GM12878 (cell line): ENCODE measurements at regions not wholly inside any gene's neighbourhood (a gene's known extent, or its start where the extent isn't known, plus 50 kb on each side); places are given as distances from the start of the nearest gene placed in this dataset.

Experiments
- BRCA1 ChIP-seq: IDR thresholded peaks from 2 replicates; pipeline ENCODE4 v1.6.1; 2011; ENCODE audit warnings: low read depth, low read length, improper control_type of control experiment
- CHD1 ChIP-seq: IDR thresholded peaks from 2 replicates; pipeline ENCODE4 v1.6.1; 2012; ENCODE audit warnings: low read depth, low read length, improper control_type of control experiment
- CTCF ChIP-seq, 3 experiments: IDR thresholded peaks in 2 of 3; conservative IDR thresholded peaks in 1 of 3; 2 replicates each; pipeline ENCODE4 v1.5.1; 2011; ENCODE audit warnings: low read depth in 3 of 3, low read length in 3 of 3, mild to moderate bottlenecking in 3 of 3, control low read depth in 2 of 3, moderate library complexity in 2 of 3, inconsistent platforms in 1 of 3, mixed read lengths in 1 of 3; ENCODE audit not compliant: control insufficient read depth in 2 of 3, insufficient read depth in 1 of 3; ENCODE audit errors: extremely low read depth in 1 of 3
- ETV6 ChIP-seq, 2 experiments: fragments of 450-650 bp in 1 of 2; IDR thresholded peaks in 1 of 2; conservative IDR thresholded peaks in 1 of 2; 2 replicates each; pipeline ENCODE4 v1.6.1; 2014; ENCODE audit warnings: antibody characterized with exemption in 1 of 2, borderline replicate concordance in 1 of 2, low read depth in 1 of 2, mild to moderate bottlenecking in 1 of 2, moderate library complexity in 1 of 2
- EZH2 ChIP-seq: IDR thresholded peaks from 2 replicates; pipeline ENCODE4 v1.6.1; 2012; ENCODE audit warnings: low read depth, mild to moderate bottlenecking, control low read depth, inconsistent platforms, low read length, borderline replicate concordance; ENCODE audit not compliant: control insufficient read depth
- FOXM1 ChIP-seq: IDR thresholded peaks from 2 replicates; pipeline ENCODE4 v1.6.1; 2012; ENCODE audit warnings: low read depth, mild to moderate bottlenecking, inconsistent platforms, low read length, moderate library complexity
- MXI1 ChIP-seq: fragments of 150-350 bp; IDR thresholded peaks from 2 replicates; pipeline ENCODE4 v1.6.1; 2011; ENCODE audit warnings: low read depth, mild to moderate bottlenecking, inconsistent platforms, low read length, improper control_type of control experiment
- USF1 ChIP-seq: IDR thresholded peaks from 2 replicates; pipeline ENCODE4 v1.6.1; 2011; ENCODE audit warnings: borderline replicate concordance, low read depth, mild to moderate bottlenecking, moderate library complexity, mixed read lengths, low read length; ENCODE audit not compliant: insufficient read depth; ENCODE audit errors: extremely low read length
- ZBED1 ChIP-seq: IDR thresholded peaks from 2 replicates; pipeline ENCODE4 v1.6.1; 2016; ENCODE audit warnings: borderline replicate concordance
- TF ChIP-seq, protein P1 (sequence below): fragments of 450-650 bp; IDR thresholded peaks from 2 replicates; pipeline ENCODE4 v1.6.1; 2017; ENCODE audit warnings: low read depth, mild to moderate bottlenecking, moderate library complexity

DNA sequence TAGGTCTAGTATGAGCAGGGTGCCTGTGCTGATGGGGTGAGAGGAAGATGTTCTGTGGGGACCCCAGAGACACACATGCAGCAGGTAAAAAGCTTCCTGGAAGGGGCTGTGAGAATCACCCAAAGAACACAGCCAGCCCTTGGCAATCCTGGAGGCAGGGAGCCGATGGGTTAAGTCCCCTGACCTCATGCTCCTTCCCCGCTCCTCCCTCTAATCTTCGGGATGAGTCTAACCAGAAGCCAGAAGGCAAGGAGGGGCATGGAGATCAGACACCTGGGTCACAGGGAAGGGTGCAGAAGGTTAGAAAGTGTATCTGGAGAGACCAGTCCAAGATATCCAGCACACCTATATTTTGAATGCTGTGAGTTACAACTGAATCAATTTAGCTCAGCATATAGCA is 274.1 kb upstream of the PAPPA start:
- TF ChIP-seq, protein P1, sequence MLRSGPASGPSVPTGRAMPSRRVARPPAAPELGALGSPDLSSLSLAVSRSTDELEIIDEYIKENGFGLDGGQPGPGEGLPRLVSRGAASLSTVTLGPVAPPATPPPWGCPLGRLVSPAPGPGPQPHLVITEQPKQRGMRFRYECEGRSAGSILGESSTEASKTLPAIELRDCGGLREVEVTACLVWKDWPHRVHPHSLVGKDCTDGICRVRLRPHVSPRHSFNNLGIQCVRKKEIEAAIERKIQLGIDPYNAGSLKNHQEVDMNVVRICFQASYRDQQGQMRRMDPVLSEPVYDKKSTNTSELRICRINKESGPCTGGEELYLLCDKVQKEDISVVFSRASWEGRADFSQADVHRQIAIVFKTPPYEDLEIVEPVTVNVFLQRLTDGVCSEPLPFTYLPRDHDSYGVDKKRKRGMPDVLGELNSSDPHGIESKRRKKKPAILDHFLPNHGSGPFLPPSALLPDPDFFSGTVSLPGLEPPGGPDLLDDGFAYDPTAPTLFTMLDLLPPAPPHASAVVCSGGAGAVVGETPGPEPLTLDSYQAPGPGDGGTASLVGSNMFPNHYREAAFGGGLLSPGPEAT: no peak
- TF ChIP-seq USF1 (no peak), CTCF (IDR thresholded peaks at IDR 0.05 in 2 of 3, conservative IDR thresholded peaks at IDR 0.05 in 1 of 3; ENCODE audit: control insufficient read depth in 2 of 3, extremely low read depth in 1 of 3, insufficient read depth in 1 of 3, low read depth in 3 of 3, low read length in 3 of 3) (no peak), FOXM1 (no peak), CHD1 (no peak), ZBED1 (no peak), BRCA1 (no peak), MXI1 (no peak), EZH2 (no peak), ETV6 (conservative IDR thresholded peaks at IDR 0.05 in 1 of 2, IDR thresholded peaks at IDR 0.05 in 1 of 2; ENCODE audit: borderline replicate concordance in 1 of 2, low read depth in 1 of 2) (no peak)
